Sigmoid colon (tissue), 6 donors: ENCODE measurements at regions not wholly inside any gene's neighbourhood (a gene's known extent, or its start where the extent isn't known, plus 50 kb on each side); places are given as distances from the start of the nearest gene placed in this dataset.

Source experiments
- DNase-seq: peaks from one replicate; pipeline ENCODE4 v3.0.0-alpha.2; 2019
- H3K27ac ChIP-seq, 4 donors: fragments of 200-600 bp; sonication (generic); one replicate each; pipeline ENCODE4 v1.5.1; 2016 to 2019; ENCODE audit warnings: mild to moderate bottlenecking in 1 of 4
- H3K27me3 ChIP-seq, 3 donors: fragments of 200-600 bp; sonication (generic); one replicate each; pipeline ENCODE4 v1.5.1; 2019; ENCODE audit warnings: mild to moderate bottlenecking in 1 of 3
- H3K36me3 ChIP-seq, 4 donors: fragments of 200-600 bp; sonication (generic); one replicate each; pipeline ENCODE4 v1.5.1; 2016 to 2019
- H3K4me1 ChIP-seq, 4 donors: fragments of 200-600 bp; sonication (generic); one replicate each; pipeline ENCODE4 v1.5.1; 2017 to 2019
- H3K4me3 ChIP-seq, 4 donors: fragments of 200-600 bp; sonication (generic); one replicate each; pipeline ENCODE4 v1.5.1; 2017 to 2019; ENCODE audit warnings: mild to moderate bottlenecking in 2 of 4, moderate library complexity in 1 of 4
- H3K9me3 ChIP-seq, 4 donors: fragments of 200-600 bp in 3 of 4; sonication (generic) in 3 of 4; one replicate each; pipeline versions ENCODE4 v1.5.1 to v1.6.1; 2013 to 2019
- EP300 ChIP-seq, 4 donors: sonication (generic); formaldehyde crosslinking; IDR thresholded peaks; one replicate each; pipeline ENCODE4 v1.6.1; 2017; ENCODE audit warnings: antibody characterized with exemption in 4 of 4
- POLR2A ChIP-seq, 2 donors: fragments of 450-650 bp; IDR thresholded peaks; one replicate each; pipeline ENCODE4 v1.6.1; 2016; ENCODE audit warnings: antibody characterized with exemption in 2 of 2, mild to moderate bottlenecking in 2 of 2, moderate library complexity in 2 of 2
- POLR2AphosphoS5 ChIP-seq, 4 donors: sonication (generic); formaldehyde crosslinking; IDR thresholded peaks; one replicate each; pipeline ENCODE4 v1.6.1; 2017; ENCODE audit warnings: antibody characterized with exemption in 4 of 4
- WGBS, 2 donors: extraction: QIAGEN DNeasy Blood & Tissue Kit; methylation state at CpG; one replicate each; pipeline ENCODE4 v1.1.7; 2013; 5-methylcytosine and 5-hydroxymethylcytosine counted together
- intact Hi-C: fragments of 100-400 bp; cut with DNase I; formaldehyde crosslinking; loops from one replicate; pipeline ENCODE4 v1.15.1; 2023
- TF ChIP-seq, protein P1 (sequence below), 4 experiments: fragments of 450-650 bp in 3 of 4; fragments of 200-600 bp in 1 of 4; IDR thresholded peaks; one replicate each; pipeline ENCODE4 v1.5.1; 2016 to 2019; ENCODE audit warnings: antibody characterized with exemption in 4 of 4, mild to moderate bottlenecking in 3 of 4, moderate library complexity in 2 of 4
- donor health status: healthy with polysubstance abuse.
- donor health status: healthy.

- TF ChIP-seq POLR2AphosphoS5 (IDR thresholded peaks at IDR 0.05) (no peak), EP300 (IDR thresholded peaks at IDR 0.05) (no peak), POLR2A (IDR thresholded peaks at IDR 0.05) (no peak)
- TF ChIP-seq, protein P1, sequence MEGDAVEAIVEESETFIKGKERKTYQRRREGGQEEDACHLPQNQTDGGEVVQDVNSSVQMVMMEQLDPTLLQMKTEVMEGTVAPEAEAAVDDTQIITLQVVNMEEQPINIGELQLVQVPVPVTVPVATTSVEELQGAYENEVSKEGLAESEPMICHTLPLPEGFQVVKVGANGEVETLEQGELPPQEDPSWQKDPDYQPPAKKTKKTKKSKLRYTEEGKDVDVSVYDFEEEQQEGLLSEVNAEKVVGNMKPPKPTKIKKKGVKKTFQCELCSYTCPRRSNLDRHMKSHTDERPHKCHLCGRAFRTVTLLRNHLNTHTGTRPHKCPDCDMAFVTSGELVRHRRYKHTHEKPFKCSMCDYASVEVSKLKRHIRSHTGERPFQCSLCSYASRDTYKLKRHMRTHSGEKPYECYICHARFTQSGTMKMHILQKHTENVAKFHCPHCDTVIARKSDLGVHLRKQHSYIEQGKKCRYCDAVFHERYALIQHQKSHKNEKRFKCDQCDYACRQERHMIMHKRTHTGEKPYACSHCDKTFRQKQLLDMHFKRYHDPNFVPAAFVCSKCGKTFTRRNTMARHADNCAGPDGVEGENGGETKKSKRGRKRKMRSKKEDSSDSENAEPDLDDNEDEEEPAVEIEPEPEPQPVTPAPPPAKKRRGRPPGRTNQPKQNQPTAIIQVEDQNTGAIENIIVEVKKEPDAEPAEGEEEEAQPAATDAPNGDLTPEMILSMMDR (IDR thresholded peaks at IDR 0.05), result no peak
- H3K4me1 ChIP-seq, result no peaks in the 10 kb centered on the region
- no peaks in the 10 kb centered on the region for H3K27me3 ChIP-seq
- WGBS, 2 donors, result 91 to 97% methylated on average over 2 of the region's 2 CpGs
- intact Hi-C loops, result no loop called here
- H3K27ac ChIP-seq, result no peak overlapping the region
- H3K36me3 ChIP-seq, result no peaks in the 10 kb centered on the region
- DNase-seq, result no peak
- no peak overlapping the region for H3K4me3 ChIP-seq
- no peaks in the 10 kb centered on the region for H3K9me3 ChIP-seq
Observed at GRCh38 chr2:61715506-61715905, 138.4 kb downstream of the FAM161A start.

GRCh38 chr2:61714210-61714609 is 139.7 kb downstream of the FAM161A start:
- no peaks in the 10 kb centered on the region for H3K4me1 ChIP-seq
- no peak overlapping the region for H3K27ac ChIP-seq
- WGBS, 2 donors, result 81 to 82% methylated on average over 5 of the region's 5 CpGs
- TF ChIP-seq, protein P1 (IDR thresholded peaks at IDR 0.05), result no peak
- TF ChIP-seq POLR2A (IDR thresholded peaks at IDR 0.05) (no peak), EP300 (IDR thresholded peaks at IDR 0.05) (no peak), POLR2AphosphoS5 (IDR thresholded peaks at IDR 0.05) (no peak)
- no peaks in the 10 kb centered on the region for H3K27me3 ChIP-seq
- no peak overlapping the region for H3K4me3 ChIP-seq
- intact Hi-C loops, result no loop called here
- DNase-seq, result no peak
- no peaks in the 10 kb centered on the region for H3K9me3 ChIP-seq
- H3K36me3 ChIP-seq, result no peaks in the 10 kb centered on the region

DNA sequence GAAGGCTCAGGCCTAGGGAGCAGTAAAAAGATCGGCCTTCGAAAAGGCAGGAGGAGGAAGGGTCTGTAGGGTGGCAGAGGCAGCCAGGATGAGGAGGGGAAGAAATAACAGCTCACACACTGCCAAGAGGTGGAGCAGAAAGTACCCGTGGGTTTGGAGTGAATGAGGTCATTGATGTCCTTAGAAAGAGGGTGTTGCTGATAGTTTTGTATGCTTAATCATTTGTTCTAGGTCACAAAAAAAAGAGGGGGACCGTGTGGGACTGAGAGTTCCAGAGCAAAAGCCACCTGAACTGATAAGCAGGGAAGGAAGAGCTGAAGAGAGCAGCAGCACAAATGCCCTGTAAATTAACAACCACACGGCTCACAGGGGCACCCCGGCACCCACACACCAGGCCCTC is 140.4 kb downstream of the FAM161A start:
- no peak overlapping the region for H3K27ac ChIP-seq
- 68 to 76% methylated on average over 6 of the region's 6 CpGs for WGBS, 2 donors

DNA sequence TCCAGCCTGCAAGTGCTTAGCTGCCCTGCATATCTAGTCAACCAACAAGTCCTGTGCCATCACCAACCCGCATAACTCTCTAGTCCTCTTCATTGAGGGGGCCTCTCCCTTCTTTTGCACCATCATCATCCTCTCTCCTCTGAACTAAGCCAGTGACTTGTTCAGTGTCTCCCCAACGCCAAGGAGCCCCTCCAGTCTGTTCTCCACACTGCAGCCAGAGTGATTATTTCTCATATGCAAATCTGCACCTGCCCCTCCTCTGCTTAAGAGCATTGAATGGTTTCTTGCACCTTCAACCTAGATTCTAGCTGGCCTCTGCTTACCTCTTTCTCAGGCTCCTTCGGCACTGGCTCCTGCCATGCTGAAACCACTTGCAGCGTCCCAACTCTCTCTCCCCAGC is 141.8 kb downstream of the FAM161A start:
- no peaks in the 10 kb centered on the region for H3K9me3 ChIP-seq
- H3K4me3 ChIP-seq, result no peak overlapping the region
- 79 to 83% methylated on average over 4 of the region's 4 CpGs for WGBS, 2 donors
- no peaks in the 10 kb centered on the region for H3K27me3 ChIP-seq
- H3K36me3 ChIP-seq, result no peaks in the 10 kb centered on the region
- no peak for TF ChIP-seq POLR2AphosphoS5 (IDR thresholded peaks at IDR 0.05)
- no peak for TF ChIP-seq POLR2A (IDR thresholded peaks at IDR 0.05)
- TF ChIP-seq EP300 (IDR thresholded peaks at IDR 0.05), result no peak
- TF ChIP-seq, protein P1 (IDR thresholded peaks at IDR 0.05), result no peak
- H3K4me1 ChIP-seq, result no peaks in the 10 kb centered on the region
- DNase-seq, result no peak
- no peak overlapping the region for H3K27ac ChIP-seq
- intact Hi-C loops, result no loop called here

More for the DNA sequence above, 140.4 kb downstream of the FAM161A start:
- H3K36me3 ChIP-seq, result no peaks in the 10 kb centered on the region
- intact Hi-C loops, result no loop called here
- no peaks in the 10 kb centered on the region for H3K4me1 ChIP-seq
- H3K27me3 ChIP-seq, result no peaks in the 10 kb centered on the region
- DNase-seq, result no peak
- H3K9me3 ChIP-seq, result no peaks in the 10 kb centered on the region
- H3K4me3 ChIP-seq, result no peak overlapping the region
- TF ChIP-seq, protein P1 (IDR thresholded peaks at IDR 0.05), result no peak
- TF ChIP-seq POLR2A (IDR thresholded peaks at IDR 0.05) (no peak), EP300 (IDR thresholded peaks at IDR 0.05) (no peak), POLR2AphosphoS5 (IDR thresholded peaks at IDR 0.05) (no peak)

GRCh38 chr2:61710711-61711110 is 143.1 kb downstream of the FAM161A start:
- intact Hi-C loops, result no loop called here
- Histone ChIP-seq H3K27me3 (no peaks in the 10 kb centered on the region), H3K27ac (no peak overlapping the region), H3K9me3 (no peaks in the 10 kb centered on the region), H3K36me3 (no peaks in the 10 kb centered on the region), H3K4me1 (no peaks in the 10 kb centered on the region), H3K4me3 (no peak overlapping the region)
- TF ChIP-seq EP300 (IDR thresholded peaks at IDR 0.05) (no peak), POLR2AphosphoS5 (IDR thresholded peaks at IDR 0.05) (no peak), POLR2A (IDR thresholded peaks at IDR 0.05) (no peak)
- TF ChIP-seq, protein P1 (IDR thresholded peaks at IDR 0.05), result no peak
- whole genome bisulfite sequencing, 2 donors, result 9 to 46% methylated on average over 4 of the region's 4 CpGs
- DNase-seq, result no peak
